ENCODE measurements at regions not wholly inside any gene's neighbourhood (a gene's known extent, or its start where the extent isn't known, plus 50 kb on each side); places are given as distances from the start of the nearest gene placed in this dataset.

DNA sequence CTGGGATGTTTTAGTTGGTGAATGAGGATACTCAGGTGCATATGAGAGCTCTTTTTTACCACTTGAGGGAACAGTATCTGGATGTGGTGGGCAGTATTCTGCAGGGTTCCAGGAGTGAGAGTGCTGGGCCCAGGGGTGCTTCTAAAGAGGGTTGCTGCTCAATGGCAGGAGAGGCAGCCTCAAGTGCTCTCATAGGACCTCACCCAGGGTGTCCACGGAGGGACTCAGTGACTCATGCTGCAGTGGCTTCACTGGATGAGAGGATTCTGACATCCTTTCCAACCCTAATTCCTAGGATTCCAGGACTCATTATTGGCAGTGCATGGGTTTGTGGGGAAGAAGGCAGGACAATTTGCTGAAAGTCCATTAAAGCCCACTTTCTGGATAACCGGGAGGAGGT, 176.6 kb upstream of the FERMT1 start:
- intact Hi-C loops (cut with DNase I): no loop called here
- H3K27me3 ChIP-seq: no peaks in the 10 kb centered on the region
- no peak for DNase-seq
- 75 to 77% methylated on average over 2 of the region's 2 CpGs for WGBS, 2 donors
- H3K27ac ChIP-seq: no peak overlapping the region
- no peaks in the 10 kb centered on the region for H3K36me3 ChIP-seq
- no peak overlapping the region for H3K4me3 ChIP-seq
- H3K4me1 ChIP-seq: peaks cover 0 to 11% (median 4%) of the 10 kb centered on the region in 9 donors
- peaks cover 0 to 8% (median 0%) of the 10 kb centered on the region in 11 donors for H3K9me3 ChIP-seq
- ATAC-seq: no peak
- TF ChIP-seq, protein P1, sequence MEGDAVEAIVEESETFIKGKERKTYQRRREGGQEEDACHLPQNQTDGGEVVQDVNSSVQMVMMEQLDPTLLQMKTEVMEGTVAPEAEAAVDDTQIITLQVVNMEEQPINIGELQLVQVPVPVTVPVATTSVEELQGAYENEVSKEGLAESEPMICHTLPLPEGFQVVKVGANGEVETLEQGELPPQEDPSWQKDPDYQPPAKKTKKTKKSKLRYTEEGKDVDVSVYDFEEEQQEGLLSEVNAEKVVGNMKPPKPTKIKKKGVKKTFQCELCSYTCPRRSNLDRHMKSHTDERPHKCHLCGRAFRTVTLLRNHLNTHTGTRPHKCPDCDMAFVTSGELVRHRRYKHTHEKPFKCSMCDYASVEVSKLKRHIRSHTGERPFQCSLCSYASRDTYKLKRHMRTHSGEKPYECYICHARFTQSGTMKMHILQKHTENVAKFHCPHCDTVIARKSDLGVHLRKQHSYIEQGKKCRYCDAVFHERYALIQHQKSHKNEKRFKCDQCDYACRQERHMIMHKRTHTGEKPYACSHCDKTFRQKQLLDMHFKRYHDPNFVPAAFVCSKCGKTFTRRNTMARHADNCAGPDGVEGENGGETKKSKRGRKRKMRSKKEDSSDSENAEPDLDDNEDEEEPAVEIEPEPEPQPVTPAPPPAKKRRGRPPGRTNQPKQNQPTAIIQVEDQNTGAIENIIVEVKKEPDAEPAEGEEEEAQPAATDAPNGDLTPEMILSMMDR (IDR thresholded peaks at IDR 0.05): no peak

DNA sequence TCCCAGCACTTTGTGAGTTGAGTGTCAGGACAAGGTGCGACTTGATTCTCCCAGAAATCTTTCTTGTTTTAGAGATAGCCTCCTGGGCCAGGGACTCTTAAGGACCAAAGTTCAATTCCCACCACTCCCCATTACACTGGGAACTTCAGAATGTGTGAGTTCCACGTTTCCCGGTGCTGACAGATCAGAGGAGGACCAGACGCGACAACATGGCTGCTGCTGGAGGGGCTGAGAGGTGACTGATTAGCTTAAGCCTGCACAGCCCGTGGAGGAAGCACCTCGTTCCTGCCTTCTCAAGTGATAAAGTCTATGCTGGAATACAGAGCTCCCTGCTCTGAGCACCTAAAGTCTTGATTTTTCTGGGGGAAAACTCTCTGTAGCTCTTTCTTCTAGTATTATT, 175.2 kb upstream of the FERMT1 start:
- no peak for ATAC-seq

DNA sequence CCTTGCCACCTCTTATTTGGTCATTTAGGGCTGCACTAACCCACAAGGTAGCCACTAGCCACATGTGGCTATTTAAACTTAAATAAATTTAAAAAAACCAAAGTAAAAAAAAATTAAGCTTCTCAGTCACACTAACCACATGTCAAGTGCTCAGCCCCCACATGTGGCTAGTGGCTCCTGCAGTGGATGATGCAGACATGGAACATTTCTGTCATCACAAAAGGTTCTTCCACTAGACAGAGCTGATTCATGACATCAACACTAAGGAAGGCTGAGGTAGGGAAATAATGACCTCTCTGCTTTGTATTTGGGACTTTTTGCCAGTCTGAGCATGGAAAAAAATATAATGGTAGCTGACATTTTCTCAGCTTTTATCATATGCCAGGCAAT, 173.0 kb upstream of the FERMT1 start:
- Histone ChIP-seq H3K27ac (no peak overlapping the region), H3K27me3 (no peaks in the 10 kb centered on the region), H3K36me3 (no peaks in the 10 kb centered on the region), H3K9me3 (no peaks in the 10 kb centered on the region), H3K4me1 (peaks cover 0 to 11% (median 4%) of the 10 kb centered on the region in 9 donors), H3K4me3 (no peak overlapping the region)
- ATAC-seq (no peak), DNase-seq (no peak)
- TF ChIP-seq, protein P1 (IDR thresholded peaks at IDR 0.05): no peak
- intact Hi-C loops (cut with DNase I): no loop called here

More for the DNA sequence above, 175.2 kb upstream of the FERMT1 start:
- 21 to 37% methylated on average over 7 of the region's 7 CpGs for WGBS, 2 donors
- TF ChIP-seq, protein P1 (IDR thresholded peaks at IDR 0.05): no peak
- intact Hi-C loops (cut with DNase I): no loop called here
- DNase-seq: no peak
- Histone ChIP-seq H3K4me1 (peaks cover 0 to 11% (median 4%) of the 10 kb centered on the region in 9 donors), H3K27me3 (no peaks in the 10 kb centered on the region), H3K9me3 (peaks cover 0 to 8% (median 0%) of the 10 kb centered on the region in 11 donors), H3K4me3 (no peak overlapping the region), H3K27ac (no peak overlapping the region), H3K36me3 (no peaks in the 10 kb centered on the region)

DNA sequence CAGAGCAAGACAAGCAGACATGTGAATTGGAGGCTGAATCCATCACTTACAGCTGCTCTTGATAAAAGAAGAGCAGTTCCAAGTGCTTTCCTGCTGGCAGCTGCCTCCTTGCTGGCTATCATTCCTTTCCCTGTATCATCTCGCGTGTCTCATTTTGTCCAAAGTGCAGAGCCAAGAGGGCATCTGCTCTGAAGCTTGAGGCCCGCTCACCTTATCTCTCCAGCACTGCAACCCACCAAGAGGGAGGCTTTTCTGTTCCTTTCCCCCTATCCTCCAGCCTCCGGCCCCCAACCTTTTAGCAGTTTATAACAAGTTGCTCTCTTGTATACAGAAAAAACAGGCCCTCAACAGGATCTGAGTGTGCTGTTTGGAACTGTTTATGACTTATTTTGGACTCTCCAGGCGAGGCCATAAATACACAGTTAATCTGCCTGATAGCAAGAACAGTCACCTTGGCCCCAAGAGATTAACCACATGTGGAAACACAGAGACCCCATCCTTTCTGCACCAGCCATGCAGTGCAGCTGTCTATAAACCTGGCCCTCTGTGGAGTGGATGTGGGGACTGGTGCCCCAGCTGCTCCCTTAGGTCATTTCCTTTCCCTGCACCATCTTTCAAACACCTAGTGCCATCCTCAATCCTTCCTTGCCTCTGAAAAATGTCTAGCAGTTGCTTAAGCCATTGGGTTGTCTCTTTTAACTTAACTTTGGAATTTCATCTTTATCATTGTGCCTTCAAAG, 172.5 kb upstream of the FERMT1 start:
- 22 to 33% methylated on average over 5 of the region's 5 CpGs for WGBS, 2 donors
- peak in 5 of 8 donors; percentile 25 to 71 (median 55) for ATAC-seq
- intact Hi-C loops (cut with DNase I): no loop called here
- Histone ChIP-seq H3K36me3 (no peaks in the 10 kb centered on the region), H3K4me1 (peaks cover 0 to 11% (median 4%) of the 10 kb centered on the region in 9 donors), H3K27me3 (no peaks in the 10 kb centered on the region), H3K4me3 (no peak overlapping the region), H3K9me3 (no peaks in the 10 kb centered on the region), H3K27ac (peak overlapping the region in 2 of 10 donors; percentile 9 to 29)
- DNase-seq: no peak
- TF ChIP-seq, protein P1 (IDR thresholded peaks at IDR 0.05): no peak

Data from heart right ventricle (tissue), 16 donors.